Thyroid gland (tissue), 4 donors: ENCODE measurements at regions not wholly inside any gene's neighbourhood (a gene's known extent, or its start where the extent isn't known, plus 50 kb on each side); places are given as distances from the start of the nearest gene placed in this dataset.
"Not testable (repeated sequence)": the region's sequence is repeated elsewhere in the genome, so short reads cannot be mapped to it uniquely, and the experiment has no call there.

Source experiments
- DNase-seq, 2 donors: peaks; one replicate each; pipeline ENCODE4 v3.0.0-alpha.2; 2019
- H3K27ac ChIP-seq, 3 donors: fragments of 200-600 bp; sonication (generic); 1 replicate in 2 of 3; 2 replicates in 1 of 3; pipeline ENCODE4 v1.5.1; 2016 to 2019; ENCODE audit warnings: mild to moderate bottlenecking in 1 of 3, moderate library complexity in 1 of 3
- H3K27me3 ChIP-seq: fragments of 200-600 bp; sonication (generic); one replicate; pipeline ENCODE4 v1.5.1; 2019
- H3K36me3 ChIP-seq, 2 donors: fragments of 200-600 bp; sonication (generic); one replicate each; pipeline ENCODE4 v1.5.1; 2016 to 2019
- H3K4me1 ChIP-seq, 2 donors: fragments of 200-600 bp; sonication (generic); one replicate each; pipeline ENCODE4 v1.5.1; 2017 to 2019
- H3K4me3 ChIP-seq, 3 donors: fragments of 200-600 bp; sonication (generic); replicated peaks in 1 of 3; 1 replicate in 2 of 3; 2 replicates in 1 of 3; pipeline ENCODE4 v1.5.1; 2016; ENCODE audit warnings: mild to moderate bottlenecking in 1 of 3
- H3K9me3 ChIP-seq: fragments of 200-600 bp; sonication (generic); one replicate; pipeline ENCODE4 v1.5.1; 2017
- POLR2A ChIP-seq, 2 donors: fragments of 450-650 bp; IDR thresholded peaks; one replicate each; pipeline ENCODE4 v1.6.1; 2017; ENCODE audit warnings: antibody characterized with exemption in 2 of 2, mild to moderate bottlenecking in 2 of 2, moderate library complexity in 1 of 2
- WGBS, 2 donors: methylation state at CpG; one replicate each; pipeline ENCODE4 v1.1.5; 2017; 5-methylcytosine and 5-hydroxymethylcytosine counted together
- intact Hi-C: fragments of 100-400 bp; cut with DNase I; formaldehyde crosslinking; loops from one replicate; pipeline ENCODE4 v1.15.1; 2023
- TF ChIP-seq, protein P1 (sequence below), 6 experiments: fragments of 200-600 bp in 3 of 6; fragments of 450-650 bp in 3 of 6; sonication (generic) in 3 of 6; IDR thresholded peaks; one replicate each; pipeline ENCODE4 v1.5.1; 2016 to 2019; ENCODE audit warnings: antibody characterized with exemption in 6 of 6, mild to moderate bottlenecking in 2 of 6, inconsistent platforms in 1 of 6, moderate library complexity in 1 of 6

DNA sequence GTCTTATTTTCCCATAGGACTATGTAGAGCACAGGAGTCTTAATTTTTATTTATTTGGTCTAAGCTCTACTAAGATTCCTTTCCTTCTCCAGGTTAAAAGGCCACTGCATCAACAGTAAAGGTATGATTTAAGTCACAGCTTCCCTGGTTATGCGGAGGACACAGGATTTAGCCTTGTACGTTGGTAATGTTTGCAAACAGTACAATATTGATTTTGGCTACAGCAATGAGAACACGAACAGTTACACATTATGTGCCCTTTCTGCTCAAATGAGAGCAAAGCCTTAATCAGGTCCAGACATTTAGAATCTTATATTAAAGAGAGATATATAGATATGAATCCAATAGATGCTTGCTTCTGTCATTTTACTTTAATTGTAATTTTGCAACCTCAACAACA lies 264.0 kb downstream of the NUF2 start:
- TF ChIP-seq, protein P1, sequence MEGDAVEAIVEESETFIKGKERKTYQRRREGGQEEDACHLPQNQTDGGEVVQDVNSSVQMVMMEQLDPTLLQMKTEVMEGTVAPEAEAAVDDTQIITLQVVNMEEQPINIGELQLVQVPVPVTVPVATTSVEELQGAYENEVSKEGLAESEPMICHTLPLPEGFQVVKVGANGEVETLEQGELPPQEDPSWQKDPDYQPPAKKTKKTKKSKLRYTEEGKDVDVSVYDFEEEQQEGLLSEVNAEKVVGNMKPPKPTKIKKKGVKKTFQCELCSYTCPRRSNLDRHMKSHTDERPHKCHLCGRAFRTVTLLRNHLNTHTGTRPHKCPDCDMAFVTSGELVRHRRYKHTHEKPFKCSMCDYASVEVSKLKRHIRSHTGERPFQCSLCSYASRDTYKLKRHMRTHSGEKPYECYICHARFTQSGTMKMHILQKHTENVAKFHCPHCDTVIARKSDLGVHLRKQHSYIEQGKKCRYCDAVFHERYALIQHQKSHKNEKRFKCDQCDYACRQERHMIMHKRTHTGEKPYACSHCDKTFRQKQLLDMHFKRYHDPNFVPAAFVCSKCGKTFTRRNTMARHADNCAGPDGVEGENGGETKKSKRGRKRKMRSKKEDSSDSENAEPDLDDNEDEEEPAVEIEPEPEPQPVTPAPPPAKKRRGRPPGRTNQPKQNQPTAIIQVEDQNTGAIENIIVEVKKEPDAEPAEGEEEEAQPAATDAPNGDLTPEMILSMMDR (IDR thresholded peaks at IDR 0.05) = no peak
- no peak for TF ChIP-seq POLR2A (IDR thresholded peaks at IDR 0.05)
- Histone ChIP-seq H3K4me1 (no peaks in the 10 kb centered on the region), H3K4me3 (no peak overlapping the region), H3K27me3 (no peaks in the 10 kb centered on the region), H3K36me3 (no peaks in the 10 kb centered on the region), H3K27ac (no peak overlapping the region), H3K9me3 (no peaks in the 10 kb centered on the region)
- no peak for DNase-seq
- 89 to 94% methylated on average over 3 of the region's 3 CpGs for WGBS, 2 donors
- intact Hi-C loops = no loop called here

DNA sequence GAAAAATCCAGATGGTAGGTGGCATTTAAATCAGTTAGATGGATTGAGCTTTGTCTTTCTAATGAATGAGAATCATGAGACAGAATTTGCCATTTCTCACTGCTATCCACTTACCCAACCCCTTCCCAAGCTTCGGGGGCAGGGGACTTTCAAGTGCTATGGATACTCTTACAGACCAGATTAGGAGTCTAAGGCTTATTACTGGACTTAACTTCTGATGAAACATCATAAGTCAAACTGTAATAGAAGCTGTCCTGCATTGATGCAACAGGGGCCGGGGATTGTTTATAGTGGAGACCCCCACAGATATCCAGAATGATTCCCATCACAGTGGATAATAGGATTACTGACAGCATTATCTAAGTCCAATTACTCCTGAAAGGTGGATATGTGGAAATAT lies 267.0 kb downstream of the NUF2 start:
- WGBS, 2 donors = 85 to 91% methylated on average over 2 of the region's 2 CpGs
- Histone ChIP-seq H3K36me3 (no peaks in the 10 kb centered on the region), H3K4me1 (no peaks in the 10 kb centered on the region), H3K27ac (no peak overlapping the region), H3K27me3 (no peaks in the 10 kb centered on the region), H3K4me3 (no peak overlapping the region), H3K9me3 (no peaks in the 10 kb centered on the region)
- no peak for DNase-seq
- no peak for TF ChIP-seq POLR2A (IDR thresholded peaks at IDR 0.05)
- TF ChIP-seq, protein P1 (IDR thresholded peaks at IDR 0.05) = no peak
- intact Hi-C loops = no loop called here

DNA sequence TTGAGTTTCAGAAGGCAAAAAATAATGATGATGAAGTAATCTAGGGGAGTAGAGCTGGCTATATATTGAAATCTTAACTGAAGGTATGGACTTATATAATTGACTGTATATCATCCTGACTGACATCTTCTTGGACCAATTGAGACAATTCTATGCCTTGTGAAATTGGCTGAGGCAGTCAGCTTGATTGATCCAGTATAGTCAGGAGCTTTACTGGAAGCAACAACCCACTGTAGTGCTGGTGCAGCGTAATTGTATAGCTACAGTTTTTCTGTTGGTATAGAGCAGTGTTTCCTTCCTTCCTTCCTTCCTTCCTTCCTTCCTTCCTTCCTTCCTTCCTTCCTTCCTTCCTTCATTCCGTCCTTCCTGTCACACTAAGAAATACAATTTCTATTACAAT lies 268.0 kb downstream of the NUF2 start:
- Histone ChIP-seq H3K9me3 (no peaks in the 10 kb centered on the region), H3K4me3 (no peak overlapping the region), H3K36me3 (no peaks in the 10 kb centered on the region), H3K4me1 (no peaks in the 10 kb centered on the region), H3K27ac (no peak overlapping the region), H3K27me3 (no peaks in the 10 kb centered on the region)
- intact Hi-C loops = no loop called here
- no peak for DNase-seq
- WGBS, 2 donors = 83 to 87% methylated on average over 2 of the region's 2 CpGs
- TF ChIP-seq, protein P1 (IDR thresholded peaks at IDR 0.05) = no peak
- no peak for TF ChIP-seq POLR2A (IDR thresholded peaks at IDR 0.05)

GRCh38 chr1:163591131-163591530 lies 269.4 kb downstream of the NUF2 start:
- H3K9me3 ChIP-seq, H3K4me3 ChIP-seq, H3K4me1 ChIP-seq, H3K36me3 ChIP-seq, intact Hi-C loops, H3K27me3 ChIP-seq, H3K27ac ChIP-seq, DNase-seq: not testable (repeated sequence)
- 74 to 77% methylated on average over 2 of the region's 2 CpGs for WGBS, 2 donors

DNA sequence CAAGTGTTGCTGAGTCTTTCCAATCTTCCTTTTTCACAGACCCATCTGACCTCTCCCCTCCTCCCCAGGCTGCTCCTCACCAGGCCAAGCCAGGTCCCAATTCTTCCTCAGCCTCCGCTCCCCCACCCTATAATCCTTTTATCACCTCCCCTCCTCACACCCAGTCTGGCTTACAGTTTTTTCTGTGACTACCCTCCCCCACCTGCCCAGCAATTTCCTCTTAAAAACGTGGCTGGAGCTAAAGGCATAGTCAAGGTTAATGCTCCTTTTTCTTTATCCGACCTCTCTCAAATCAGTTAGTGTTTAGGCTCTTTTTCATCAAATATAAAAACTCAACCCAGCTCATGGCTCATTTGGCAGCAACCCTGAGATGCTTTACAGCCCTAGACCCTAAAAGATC lies 270.9 kb downstream of the NUF2 start:
- H3K36me3 ChIP-seq, intact Hi-C loops, H3K4me3 ChIP-seq, H3K9me3 ChIP-seq, H3K27ac ChIP-seq, H3K27me3 ChIP-seq, DNase-seq, H3K4me1 ChIP-seq: not testable (repeated sequence)
- 68 to 71% methylated on average over 3 of the region's 3 CpGs for WGBS, 2 donors

DNA sequence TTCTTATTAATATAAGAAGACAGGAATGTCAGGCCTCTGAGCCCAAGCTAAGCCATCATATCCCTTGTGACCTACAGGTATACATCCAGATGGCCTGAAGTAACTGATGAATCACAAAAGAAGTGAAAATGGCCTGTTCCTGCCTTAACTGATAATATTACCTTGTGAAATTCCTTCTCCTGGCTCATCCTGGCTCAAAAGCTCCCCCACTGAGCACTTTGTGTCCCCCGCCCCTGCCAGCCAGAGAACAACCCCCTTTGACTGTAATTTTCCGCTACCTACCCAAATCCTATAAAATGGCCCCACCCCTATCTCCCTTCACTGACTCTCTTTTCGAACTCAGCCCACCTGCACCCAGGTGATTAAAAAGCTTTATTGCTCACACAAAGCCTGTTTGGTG lies 274.4 kb downstream of the NUF2 start:
- H3K4me3 ChIP-seq, H3K9me3 ChIP-seq, H3K4me1 ChIP-seq, H3K27me3 ChIP-seq, intact Hi-C loops, H3K36me3 ChIP-seq, DNase-seq, H3K27ac ChIP-seq: not testable (repeated sequence)
- 81 to 85% methylated on average over 3 of the region's 3 CpGs for WGBS, 2 donors

- H3K4me1 ChIP-seq = no peaks in the 10 kb centered on the region
- H3K9me3 ChIP-seq = no peaks in the 10 kb centered on the region
- intact Hi-C loops = no loop called here
- DNase-seq = no peak
- no peaks in the 10 kb centered on the region for H3K27me3 ChIP-seq
- no peak for TF ChIP-seq POLR2A (IDR thresholded peaks at IDR 0.05)
- TF ChIP-seq, protein P1 (IDR thresholded peaks at IDR 0.05) = no peak
- 39 to 51% methylated on average over 5 of the region's 5 CpGs for WGBS, 2 donors
- H3K27ac ChIP-seq = no peak overlapping the region
- no peak overlapping the region for H3K4me3 ChIP-seq
- no peaks in the 10 kb centered on the region for H3K36me3 ChIP-seq
These were observed 274.9 kb downstream of the NUF2 start for GRCh38 chr1:163596541-163597258.
